ENCODE measurements at regions not wholly inside any gene's neighbourhood (a gene's known extent, or its start where the extent isn't known, plus 50 kb on each side); places are given as distances from the start of the nearest gene placed in this dataset.
"Not testable (repeated sequence)": the region's sequence is repeated elsewhere in the genome, so short reads cannot be mapped to it uniquely, and the experiment has no call there.

- ATAC-seq (no peak), DNase-seq (ENCODE audit: low spot score) (no peak)
Measured at GRCh38 chr7:50856806-50857205, 74.1 kb upstream of the GRB10 start.

- ATAC-seq = no peak
Measured at GRCh38 chr7:50856231-50856630, 73.5 kb upstream of the GRB10 start.

GRCh38 chr7:50855526-50855925, 72.8 kb upstream of the GRB10 start:
- DNase-seq (ENCODE audit: low spot score) (no peak), ATAC-seq (no peak)

More at GRCh38 chr7:50856231-50856630, 73.5 kb upstream of the GRB10 start:
- no peak for DNase-seq (ENCODE audit: low spot score)

- ATAC-seq (no peak), DNase-seq (ENCODE audit: low spot score) (no peak)
Measured at GRCh38 chr7:50854831-50855230, 72.1 kb upstream of the GRB10 start.

GRCh38 chr7:50854247-50854646, 71.6 kb upstream of the GRB10 start:
- ATAC-seq (no peak), DNase-seq (ENCODE audit: low spot score) (no peak)

GRCh38 chr7:50853311-50853710, 70.6 kb upstream of the GRB10 start:
- no peak for DNase-seq (ENCODE audit: low spot score)
- ATAC-seq = no peak

- ATAC-seq = no peak
- no peak for DNase-seq (ENCODE audit: low spot score)
Measured at GRCh38 chr7:50852901-50853300, 70.2 kb upstream of the GRB10 start.

GRCh38 chr7:50851891-50852290, 69.2 kb upstream of the GRB10 start:
- ATAC-seq (no peak), DNase-seq (ENCODE audit: low spot score) (no peak)

- DNase-seq (ENCODE audit: low spot score) (no peak), ATAC-seq (no peak)
Measured at GRCh38 chr7:50851451-50851850, 68.8 kb upstream of the GRB10 start.

- DNase-seq (ENCODE audit: low spot score) (no peak), ATAC-seq (no peak)
Measured at GRCh38 chr7:50849991-50850390, 67.3 kb upstream of the GRB10 start.

GRCh38 chr7:50848203-50848602, 65.5 kb upstream of the GRB10 start:
- ATAC-seq = no peak
- no peak for DNase-seq (ENCODE audit: low spot score)

- ATAC-seq; DNase-seq (ENCODE audit: low spot score): not testable (repeated sequence)
Measured at GRCh38 chr7:50844861-50845260, 62.2 kb upstream of the GRB10 start.

GRCh38 chr7:50842041-50842440, 59.3 kb upstream of the GRB10 start:
- DNase-seq (ENCODE audit: low spot score) = no peak

GRCh38 chr7:50838675-50839377, 56.1 kb upstream of the GRB10 start:
- ATAC-seq (no peak), DNase-seq (ENCODE audit: low spot score) (no peak)

More at GRCh38 chr7:50842041-50842440, 59.3 kb upstream of the GRB10 start:
- no peak for ATAC-seq

GRCh38 chr7:50837965-50838364, 55.3 kb upstream of the GRB10 start:
- no peak for ATAC-seq
- DNase-seq (ENCODE audit: low spot score) = no peak

- no peak for ATAC-seq
- DNase-seq (ENCODE audit: low spot score) = no peak
Measured at GRCh38 chr7:50836646-50837045, 54.0 kb upstream of the GRB10 start.

- ATAC-seq (no peak), DNase-seq (ENCODE audit: low spot score) (no peak)
Measured at GRCh38 chr7:50835156-50835555, 52.5 kb upstream of the GRB10 start.

- DNase-seq (ENCODE audit: low spot score) (no peak), ATAC-seq (no peak)
Measured at GRCh38 chr7:50834679-50835078, 52.0 kb upstream of the GRB10 start.

- ATAC-seq (no peak), DNase-seq (ENCODE audit: low spot score) (no peak)
Measured at GRCh38 chr7:50834031-50834535, 51.4 kb upstream of the GRB10 start.

- DNase-seq (ENCODE audit: low spot score) (no peak), ATAC-seq (no peak)
Measured at GRCh38 chr7:50832744-50833143, 50.0 kb upstream of the GRB10 start.
